ENCODE measurements at regions not wholly inside any gene's neighbourhood (a gene's known extent, or its start where the extent isn't known, plus 50 kb on each side); places are given as distances from the start of the nearest gene placed in this dataset.

DNA sequence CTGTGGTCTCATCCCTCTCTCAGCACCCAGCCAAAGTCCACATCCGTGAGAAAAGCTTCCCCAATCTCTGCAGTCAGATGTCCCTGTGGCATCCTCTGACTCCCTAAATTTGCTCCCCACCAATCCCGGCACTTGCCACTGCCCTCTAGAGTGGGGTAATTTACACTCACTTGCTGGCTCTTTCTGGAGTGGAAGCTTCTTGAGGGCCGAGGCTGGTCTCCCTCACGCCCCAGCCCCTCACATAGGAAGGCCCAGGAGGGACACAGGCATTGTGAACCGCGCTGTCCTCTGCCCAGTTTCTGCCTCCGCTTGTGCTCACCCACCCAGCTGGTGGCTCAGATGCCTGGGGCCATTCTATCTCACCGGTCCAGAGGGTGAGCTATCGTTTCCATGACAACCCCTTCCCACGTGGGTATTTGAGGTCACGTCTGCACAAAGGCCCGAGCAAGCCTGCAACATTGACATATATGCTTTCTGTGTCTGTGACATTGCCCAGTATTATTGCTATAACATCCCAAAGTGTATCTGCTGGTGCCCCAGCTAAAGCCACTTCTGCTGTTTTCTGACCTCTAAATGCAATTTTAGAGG is 97.3 kb upstream of the CTBP2 start:
- DNase-seq (ENCODE audit: low read depth, low spot score) = no peak
- intact Hi-C loops (cut with micrococcal nuclease) = no loop called here
- no peaks in the 10 kb centered on the region for H3K27me3 ChIP-seq (ENCODE audit: control insufficient read depth in 2 of 2, insufficient read depth in 2 of 2, low read length in 2 of 2)
- no peaks in the 10 kb centered on the region for H3K79me2 ChIP-seq (ENCODE audit: control insufficient read depth, insufficient read depth, low read length)
- H3K9me3 ChIP-seq (replicated peaks; ENCODE audit: control insufficient read depth, insufficient read depth, low read length) = no peaks in the 10 kb centered on the region
- H3K4me2 ChIP-seq (ENCODE audit: insufficient read depth, low read length) = no peak overlapping the region
- H3K9me1 ChIP-seq (replicated peaks; ENCODE audit: control insufficient read depth, extremely low read depth, insufficient read depth, low read length) = no peaks in the 10 kb centered on the region
- no peaks in the 10 kb centered on the region for H4K20me1 ChIP-seq (replicated peaks; ENCODE audit: control insufficient read depth, extremely low read depth, insufficient read depth, low read length)
- no peaks in the 10 kb centered on the region for H3K36me3 ChIP-seq (ENCODE audit: control insufficient read depth in 2 of 2, extremely low read depth in 1 of 2, insufficient read depth in 2 of 2, low read length in 2 of 2)
- ChIA-PET POLR2A (no interaction called here), CTCF (no interaction called here)
- no peak overlapping the region for H2AFZ ChIP-seq (ENCODE audit: low read depth, low read length)
- dilution Hi-C loops (cut with MboI; ENCODE audit: extremely low pct_ligation_motif_present, low sequenced_read_pairs) = no loop called here
- no peak overlapping the region for H3K27ac ChIP-seq (ENCODE audit: insufficient read depth, low read depth, low read length)
- H3K4me3 ChIP-seq (replicated peaks in 1 of 3; ENCODE audit: insufficient read depth in 1 of 3, low read depth in 1 of 3, low read length in 3 of 3) = no peak overlapping the region
- TF ChIP-seq GATA2 (IDR thresholded peaks at IDR 0.05; ENCODE audit: insufficient read depth, insufficient read length, low read depth, low read length) = no peak
- no peak for TF ChIP-seq JUN (IDR thresholded peaks at IDR 0.05; ENCODE audit: borderline replicate concordance, insufficient read depth, insufficient read length, low read depth)
- TF ChIP-seq, protein P1, sequence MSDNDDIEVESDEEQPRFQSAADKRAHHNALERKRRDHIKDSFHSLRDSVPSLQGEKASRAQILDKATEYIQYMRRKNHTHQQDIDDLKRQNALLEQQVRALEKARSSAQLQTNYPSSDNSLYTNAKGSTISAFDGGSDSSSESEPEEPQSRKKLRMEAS (IDR thresholded peaks at IDR 0.05; ENCODE audit: insufficient read depth, insufficient read length) = no peak
- no peak for TF ChIP-seq FOS (IDR thresholded peaks at IDR 0.05; ENCODE audit: borderline replicate concordance, insufficient read depth, low read length)
- TF ChIP-seq, protein P2, sequence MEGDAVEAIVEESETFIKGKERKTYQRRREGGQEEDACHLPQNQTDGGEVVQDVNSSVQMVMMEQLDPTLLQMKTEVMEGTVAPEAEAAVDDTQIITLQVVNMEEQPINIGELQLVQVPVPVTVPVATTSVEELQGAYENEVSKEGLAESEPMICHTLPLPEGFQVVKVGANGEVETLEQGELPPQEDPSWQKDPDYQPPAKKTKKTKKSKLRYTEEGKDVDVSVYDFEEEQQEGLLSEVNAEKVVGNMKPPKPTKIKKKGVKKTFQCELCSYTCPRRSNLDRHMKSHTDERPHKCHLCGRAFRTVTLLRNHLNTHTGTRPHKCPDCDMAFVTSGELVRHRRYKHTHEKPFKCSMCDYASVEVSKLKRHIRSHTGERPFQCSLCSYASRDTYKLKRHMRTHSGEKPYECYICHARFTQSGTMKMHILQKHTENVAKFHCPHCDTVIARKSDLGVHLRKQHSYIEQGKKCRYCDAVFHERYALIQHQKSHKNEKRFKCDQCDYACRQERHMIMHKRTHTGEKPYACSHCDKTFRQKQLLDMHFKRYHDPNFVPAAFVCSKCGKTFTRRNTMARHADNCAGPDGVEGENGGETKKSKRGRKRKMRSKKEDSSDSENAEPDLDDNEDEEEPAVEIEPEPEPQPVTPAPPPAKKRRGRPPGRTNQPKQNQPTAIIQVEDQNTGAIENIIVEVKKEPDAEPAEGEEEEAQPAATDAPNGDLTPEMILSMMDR (IDR thresholded peaks at IDR 0.05; ENCODE audit: extremely low read depth in 1 of 2, insufficient read depth in 1 of 2, low read depth in 1 of 2, low read length in 2 of 2) = no peak
- no peak for TF ChIP-seq POLR2A (IDR thresholded peaks at IDR 0.05; ENCODE audit: low read depth, low read length)
- no peak for TF ChIP-seq POLR2AphosphoS5 (IDR thresholded peaks at IDR 0.05; ENCODE audit: insufficient read depth, low read depth, low read length)
- TF ChIP-seq MYC (IDR thresholded peaks at IDR 0.05; ENCODE audit: low read depth, low read length) = no peak
- no peak for TF ChIP-seq EZH2 (IDR thresholded peaks at IDR 0.05; ENCODE audit: borderline replicate concordance, low read depth, low read length, severe bottlenecking)
- BruUV-seq (replicated peaks) = no TSS peak
- no peak overlapping the region for H3K9ac ChIP-seq (replicated peaks; ENCODE audit: extremely low read depth, insufficient read depth, low read length)
- no peaks in the 10 kb centered on the region for H3K4me1 ChIP-seq (ENCODE audit: control insufficient read depth, extremely low read depth, insufficient read depth, low read length)
- no peak for FAIRE-seq
